ENCODE measurements at regions not wholly inside any gene's neighbourhood (a gene's known extent, or its start where the extent isn't known, plus 50 kb on each side); places are given as distances from the start of the nearest gene placed in this dataset.

GRCh38 chr16:76210157-76210556, 67.0 kb upstream of the CNTNAP4 start:
- ChIA-PET CTCF (no interaction called here), POLR2A (no interaction called here)
- Histone ChIP-seq H3K79me2 (ENCODE audit: control insufficient read depth, insufficient read depth, low read length) (no peaks in the 10 kb centered on the region), H3K4me2 (ENCODE audit: insufficient read depth, low read length) (no peak overlapping the region), H3K36me3 (ENCODE audit: control insufficient read depth in 2 of 2, extremely low read depth in 1 of 2, insufficient read depth in 2 of 2, low read length in 2 of 2) (no peaks in the 10 kb centered on the region), H3K27me3 (ENCODE audit: control insufficient read depth in 2 of 2, insufficient read depth in 2 of 2, low read length in 2 of 2) (no peaks in the 10 kb centered on the region), H4K20me1 (replicated peaks; ENCODE audit: control insufficient read depth, extremely low read depth, insufficient read depth, low read length) (no peaks in the 10 kb centered on the region), H3K27ac (ENCODE audit: insufficient read depth, low read depth, low read length) (no peak overlapping the region), H3K4me3 (replicated peaks in 1 of 3; ENCODE audit: insufficient read depth in 1 of 3, low read depth in 1 of 3, low read length in 3 of 3) (no peak overlapping the region), H3K9me1 (replicated peaks; ENCODE audit: control insufficient read depth, extremely low read depth, insufficient read depth, low read length) (no peaks in the 10 kb centered on the region), H3K4me1 (ENCODE audit: control insufficient read depth, extremely low read depth, insufficient read depth, low read length) (no peaks in the 10 kb centered on the region), H3K9me3 (replicated peaks; ENCODE audit: control insufficient read depth, insufficient read depth, low read length) (peaks cover 2% of the 10 kb centered on the region), H2AFZ (ENCODE audit: low read depth, low read length) (no peak overlapping the region), H3K9ac (replicated peaks; ENCODE audit: extremely low read depth, insufficient read depth, low read length) (no peak overlapping the region)
- TF ChIP-seq FOS (IDR thresholded peaks at IDR 0.05; ENCODE audit: borderline replicate concordance, insufficient read depth, low read length) (no peak), MYC (IDR thresholded peaks at IDR 0.05; ENCODE audit: low read depth, low read length) (no peak), GATA2 (IDR thresholded peaks at IDR 0.05; ENCODE audit: insufficient read depth, insufficient read length, low read depth, low read length) (no peak), POLR2A (IDR thresholded peaks at IDR 0.05; ENCODE audit: low read depth, low read length) (no peak), POLR2AphosphoS5 (IDR thresholded peaks at IDR 0.05; ENCODE audit: insufficient read depth, low read depth, low read length) (no peak), JUN (IDR thresholded peaks at IDR 0.05; ENCODE audit: borderline replicate concordance, insufficient read depth, insufficient read length, low read depth) (no peak), EZH2 (IDR thresholded peaks at IDR 0.05; ENCODE audit: borderline replicate concordance, low read depth, low read length, severe bottlenecking) (no peak), CTCF (IDR thresholded peaks at IDR 0.05; ENCODE audit: extremely low read depth in 1 of 2, insufficient read depth in 1 of 2, low read depth in 1 of 2, low read length in 2 of 2) (no peak)
- TF ChIP-seq, protein P1, sequence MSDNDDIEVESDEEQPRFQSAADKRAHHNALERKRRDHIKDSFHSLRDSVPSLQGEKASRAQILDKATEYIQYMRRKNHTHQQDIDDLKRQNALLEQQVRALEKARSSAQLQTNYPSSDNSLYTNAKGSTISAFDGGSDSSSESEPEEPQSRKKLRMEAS (IDR thresholded peaks at IDR 0.05; ENCODE audit: insufficient read depth, insufficient read length), result no peak
- FAIRE-seq, result no peak
- intact Hi-C loops (cut with micrococcal nuclease), result no loop called here
- no peak for DNase-seq (ENCODE audit: low read depth, low spot score)
- dilution Hi-C loops (cut with MboI; ENCODE audit: extremely low pct_ligation_motif_present, low sequenced_read_pairs), result no loop called here
- BruUV-seq (replicated peaks), result no TSS peak

All from endothelial cell of umbilical vein (primary cell).